Activated CD8-positive, alpha-beta memory T cell treated with anti-CD3 and anti-CD28 coated beads, Interleukin-2, amount 50 U/mL, for 24 hours (primary cell): ENCODE measurements at regions not wholly inside any gene's neighbourhood (a gene's known extent, or its start where the extent isn't known, plus 50 kb on each side); places are given as distances from the start of the nearest gene placed in this dataset.
"Not testable (repeated sequence)": the region's sequence is repeated elsewhere in the genome, so short reads cannot be mapped to it uniquely, and the experiment has no call there.

Source experiments
- DNase-seq: peaks from one replicate; pipeline ENCODE4 v3.0.0-alpha.2; 2020; ENCODE audit errors: extremely low read depth

DNA sequence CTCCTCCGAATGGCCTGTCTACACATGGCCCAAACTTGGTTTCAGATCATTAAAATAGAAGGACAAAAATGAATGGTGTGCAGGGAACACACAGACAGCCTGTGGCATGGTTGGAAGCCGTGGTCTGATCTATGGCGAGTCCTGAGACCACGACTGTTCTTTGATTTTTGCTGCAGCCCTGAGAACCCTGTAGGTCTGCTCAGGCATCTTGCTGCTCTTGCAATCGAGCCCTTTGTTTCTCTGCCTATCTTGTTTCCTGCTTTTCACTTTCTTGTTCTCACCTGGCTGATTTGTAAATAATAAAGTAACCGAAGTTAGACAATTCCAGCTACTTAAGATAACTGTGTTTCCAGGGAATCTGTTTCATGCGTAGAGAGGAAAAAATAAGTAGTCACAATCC, 54.1 kb upstream of the NBPF9 start:
- DNase-seq: not testable (repeated sequence)

DNA sequence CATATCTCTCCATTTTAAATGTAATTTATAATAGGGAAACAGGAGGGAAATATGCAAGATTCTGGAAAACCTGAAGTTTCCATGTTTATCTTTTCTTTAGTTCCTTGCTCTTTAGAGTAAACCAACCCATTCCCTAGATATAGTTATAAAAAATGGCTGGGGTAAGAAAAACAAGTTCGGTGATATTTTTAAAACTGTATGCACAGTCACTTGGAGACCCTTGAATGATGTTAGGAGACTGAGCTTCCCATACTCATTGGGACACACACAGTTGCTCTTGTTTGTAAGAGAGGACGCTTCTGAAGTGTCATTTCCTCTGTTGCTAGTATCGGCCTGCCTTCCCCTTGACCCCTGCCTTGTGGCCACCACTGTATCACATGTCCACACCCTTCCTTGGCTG, 55.0 kb upstream of the NBPF9 start:
- DNase-seq: not testable (repeated sequence)

DNA sequence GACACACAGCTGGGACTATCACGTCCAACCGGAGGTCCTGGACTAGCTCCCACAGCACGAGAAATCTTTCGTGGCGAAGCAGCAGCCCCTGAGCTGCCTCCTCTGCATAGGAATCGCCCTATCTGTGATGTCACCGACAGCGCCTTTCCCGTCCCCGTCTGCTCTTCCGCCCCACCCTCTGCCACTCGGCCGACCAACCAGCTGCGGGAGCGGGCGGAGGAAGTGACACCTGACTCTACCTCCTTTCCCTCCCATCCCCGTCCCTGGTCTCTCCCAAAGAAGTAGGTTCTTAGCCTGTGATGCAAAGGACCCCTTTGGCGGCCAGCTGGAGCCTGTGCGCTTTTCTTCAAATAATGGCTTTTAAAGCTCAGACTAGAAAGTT, 59.7 kb upstream of the NBPF9 start:
- DNase-seq: not testable (repeated sequence)

DNA sequence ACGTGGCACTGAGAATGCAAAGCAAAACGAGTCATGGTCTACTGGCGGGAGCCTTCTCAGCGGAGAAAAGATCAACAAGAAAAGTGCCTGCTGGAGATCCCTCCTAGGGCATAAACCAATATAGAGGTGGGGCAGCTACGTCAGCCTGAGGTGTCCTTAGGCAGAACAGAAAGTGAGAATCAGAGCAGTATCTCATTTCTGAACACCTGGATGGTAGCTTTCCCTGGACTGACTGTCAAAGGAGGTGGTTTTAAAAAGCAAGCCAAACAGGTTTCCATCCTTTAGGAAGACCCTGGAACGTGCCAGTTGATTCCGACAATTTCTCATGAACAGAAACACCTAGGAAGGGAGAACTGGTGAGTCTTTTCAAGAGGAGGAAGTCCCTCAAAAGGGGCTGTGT, 71.4 kb upstream of the NBPF9 start:
- DNase-seq: not testable (repeated sequence)

DNA sequence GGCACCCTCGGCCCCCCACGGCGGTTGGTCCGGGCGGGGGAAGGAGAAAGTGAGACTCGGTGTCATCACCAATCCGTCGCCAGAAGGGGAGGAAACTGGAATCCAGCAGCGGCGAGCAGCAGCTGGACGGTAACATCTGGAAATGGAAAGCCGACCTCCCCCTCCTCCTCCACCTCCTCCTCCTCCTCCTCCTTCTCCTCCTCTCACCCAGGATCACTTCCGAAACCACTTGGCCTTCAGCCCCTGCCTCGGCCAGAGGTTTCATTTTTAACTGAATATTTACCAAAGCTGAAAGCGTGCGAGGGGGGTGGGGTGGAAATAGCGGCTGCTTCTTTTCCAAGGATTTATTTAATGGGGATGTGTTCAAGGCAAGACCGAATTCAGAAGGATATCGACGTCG, 72.5 kb upstream of the NBPF9 start:
- not testable (repeated sequence) for DNase-seq

DNA sequence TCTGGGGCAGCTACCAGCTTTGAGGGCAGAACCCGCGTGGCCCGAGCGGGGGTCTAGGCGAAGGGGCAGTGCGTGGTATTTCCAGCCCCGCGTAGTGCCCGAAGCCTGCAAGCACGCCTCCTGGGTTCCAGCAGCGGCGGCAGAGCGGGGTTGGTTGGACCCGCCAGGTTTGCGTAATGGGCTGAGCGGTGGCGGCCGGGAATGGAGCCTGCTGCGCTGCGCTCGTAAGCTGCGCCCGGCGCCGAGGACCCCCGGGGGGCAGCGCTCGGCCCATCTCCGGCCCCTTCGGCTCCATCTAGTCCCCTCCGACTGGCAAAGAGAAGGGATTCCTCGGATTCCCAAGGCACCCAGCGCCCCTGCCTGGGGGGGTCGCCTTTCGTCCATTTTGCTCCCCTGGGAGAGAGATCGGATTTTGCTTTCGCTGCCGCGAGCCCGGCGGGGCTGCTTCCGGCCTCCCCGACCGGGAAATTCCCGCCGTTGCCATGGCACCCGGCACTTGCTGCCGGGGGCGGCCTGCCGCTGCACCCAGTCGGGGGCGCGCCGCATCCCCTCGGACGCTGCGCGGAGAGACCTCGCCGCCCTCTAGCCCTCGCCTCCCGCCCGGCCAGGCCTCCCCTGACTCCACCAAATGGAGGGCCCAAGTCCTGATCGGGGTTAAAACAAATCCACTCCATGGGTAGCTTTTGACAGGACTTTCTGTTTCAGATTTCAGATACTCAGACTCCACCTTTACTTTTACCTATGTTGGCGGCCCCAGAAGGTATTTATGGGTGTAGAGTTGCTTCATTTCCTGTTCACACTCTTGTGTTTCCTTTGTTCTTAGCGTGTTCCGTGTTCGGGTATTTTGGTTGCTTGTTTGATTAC, 73.3 kb upstream of the NBPF9 start:
- peak; percentile 12 for DNase-seq

DNA sequence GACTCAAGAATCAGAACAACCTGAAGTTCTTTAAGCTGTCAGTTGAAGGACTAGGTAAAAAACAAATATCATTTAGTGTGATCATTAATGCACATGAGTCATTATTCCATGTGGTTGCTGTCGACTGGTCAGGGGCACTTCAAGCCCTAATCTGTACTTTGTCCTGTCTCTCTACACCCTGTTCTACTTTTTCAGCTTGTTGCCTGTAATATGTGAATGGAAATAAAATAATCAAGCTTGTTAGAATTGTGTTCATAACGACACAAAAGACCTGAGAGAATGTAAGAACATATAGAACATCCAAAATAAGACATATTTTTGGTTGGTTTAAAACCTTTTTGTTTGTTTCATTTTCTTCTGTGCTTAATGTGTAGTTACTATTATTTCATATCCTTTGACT, 87.4 kb upstream of the NBPF9 start:
- not testable (repeated sequence) for DNase-seq

DNA sequence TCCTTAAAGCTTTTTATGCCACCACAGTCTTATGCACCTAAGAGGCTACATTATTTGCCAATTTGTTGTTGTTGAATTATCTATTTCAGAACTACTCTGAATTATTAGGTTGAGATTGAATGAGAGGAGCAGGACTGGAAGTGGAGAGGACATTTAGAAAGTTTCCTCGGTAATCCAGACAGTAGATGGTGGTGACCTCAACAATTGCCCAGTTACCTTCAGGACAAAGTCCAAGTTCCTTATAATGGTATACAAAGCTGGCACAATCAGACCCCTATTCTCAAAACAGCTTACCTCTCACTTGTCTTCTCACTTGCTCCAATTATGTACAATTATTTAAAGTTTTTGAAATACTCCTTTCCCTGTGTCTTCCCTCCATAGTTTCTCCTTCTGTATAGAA, 93.3 kb upstream of the NBPF9 start:
- DNase-seq: not testable (repeated sequence)

DNA sequence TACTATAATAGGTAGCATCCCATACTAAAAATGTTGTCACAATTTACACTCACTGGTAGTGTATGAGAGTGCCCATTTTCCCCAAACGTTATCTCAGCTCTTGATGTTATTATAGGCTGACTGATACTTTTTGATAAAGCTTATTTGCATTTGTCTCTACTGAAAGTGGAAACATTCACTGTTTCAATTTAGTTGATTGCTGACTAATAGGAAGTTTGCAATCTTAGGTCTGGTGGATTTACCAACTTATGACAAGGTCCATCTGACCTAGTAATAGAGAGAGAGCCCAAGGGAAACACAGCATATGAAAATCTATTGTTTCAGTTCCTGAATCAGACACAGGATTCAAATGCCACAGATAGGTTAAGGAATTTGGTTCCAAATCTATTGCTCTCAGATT, 97.2 kb upstream of the NBPF9 start:
- not testable (repeated sequence) for DNase-seq

DNA sequence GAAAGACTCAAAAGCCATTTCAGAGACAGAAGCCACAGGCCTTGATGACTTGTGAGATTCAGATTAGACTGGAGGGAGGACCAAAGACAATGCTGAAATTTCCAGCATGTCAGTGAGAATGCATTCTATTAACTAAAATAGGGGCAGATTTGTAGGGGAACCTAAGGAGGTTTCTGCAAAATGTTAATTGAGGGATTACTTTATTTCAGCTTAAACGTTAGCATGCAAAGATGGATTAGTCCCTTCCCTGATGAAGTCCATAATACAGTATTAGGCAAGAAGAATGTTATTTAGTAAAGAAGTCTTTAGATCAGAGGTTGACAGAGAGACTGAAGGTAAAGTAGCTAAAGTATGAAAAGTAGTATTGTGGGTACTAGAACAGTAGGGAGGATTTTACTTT, 98.9 kb upstream of the NBPF9 start:
- DNase-seq: not testable (repeated sequence)

DNA sequence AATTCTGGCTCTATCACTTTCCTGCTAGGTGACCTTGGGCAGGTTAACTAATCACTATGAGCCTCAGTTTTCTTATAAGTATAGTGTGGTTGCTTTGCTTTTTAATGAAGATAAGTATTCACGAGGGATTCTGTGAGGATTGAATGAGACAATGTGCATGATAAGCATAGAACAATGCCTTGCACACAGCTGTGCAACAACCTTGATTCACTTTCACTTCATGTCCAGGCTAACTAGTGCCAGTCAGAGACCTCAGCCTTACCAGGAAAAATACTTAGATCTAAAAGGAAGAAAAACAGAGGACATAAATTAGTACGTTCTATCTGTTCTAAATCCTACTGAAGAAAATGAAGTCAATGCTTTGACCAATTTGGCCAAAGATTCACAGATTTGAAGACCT, 101.0 kb upstream of the NBPF9 start:
- not testable (repeated sequence) for DNase-seq

DNA sequence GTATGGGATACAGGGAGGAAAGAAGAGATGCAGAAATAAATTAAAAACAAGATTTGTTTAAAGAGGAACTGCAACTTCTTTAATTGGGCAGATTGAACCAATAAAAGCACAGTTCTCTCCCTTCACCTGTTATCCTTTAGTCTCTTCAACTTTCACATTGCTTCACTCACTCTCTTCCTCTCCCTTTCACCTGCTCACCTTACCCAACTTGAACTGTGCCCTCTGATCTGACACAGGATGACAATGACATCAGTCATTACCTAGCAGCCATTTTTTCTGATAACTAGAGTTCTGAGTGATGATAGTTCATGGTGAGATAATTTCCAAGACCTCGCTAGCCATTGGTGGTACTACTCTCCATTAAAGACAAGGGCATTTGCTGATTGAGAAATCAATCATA, 105.5 kb upstream of the NBPF9 start:
- not testable (repeated sequence) for DNase-seq

DNA sequence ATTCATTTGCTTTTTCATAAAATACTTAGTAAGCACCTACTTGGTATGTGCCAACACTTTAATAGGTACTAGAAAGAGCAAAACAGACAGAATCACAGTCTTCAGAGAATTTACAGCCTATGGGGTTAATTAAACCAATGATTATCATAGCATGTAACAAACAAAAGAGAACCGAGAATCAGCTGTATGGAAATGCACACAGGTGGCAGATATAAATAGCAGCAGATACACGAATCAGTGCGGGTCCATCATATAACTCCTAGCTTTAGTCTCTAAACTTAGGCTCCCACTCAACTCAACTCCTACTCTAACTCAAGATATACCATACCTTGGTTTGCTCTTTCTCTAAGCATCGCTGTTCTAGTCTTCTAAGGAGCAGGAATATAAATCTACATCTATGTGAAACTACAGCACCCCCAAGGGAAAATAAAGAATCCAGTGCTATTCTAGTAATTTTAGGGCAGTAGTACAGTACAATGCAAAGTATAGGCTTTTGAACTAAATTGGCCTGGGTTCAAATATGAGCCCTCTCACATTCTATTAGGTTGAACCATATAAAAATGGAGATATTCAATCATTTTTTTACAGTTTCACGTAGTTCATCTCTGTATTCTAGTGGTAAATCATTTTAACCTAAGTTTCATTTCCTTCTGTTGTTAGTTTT, 108.5 kb upstream of the NBPF9 start:
- not testable (repeated sequence) for DNase-seq

DNA sequence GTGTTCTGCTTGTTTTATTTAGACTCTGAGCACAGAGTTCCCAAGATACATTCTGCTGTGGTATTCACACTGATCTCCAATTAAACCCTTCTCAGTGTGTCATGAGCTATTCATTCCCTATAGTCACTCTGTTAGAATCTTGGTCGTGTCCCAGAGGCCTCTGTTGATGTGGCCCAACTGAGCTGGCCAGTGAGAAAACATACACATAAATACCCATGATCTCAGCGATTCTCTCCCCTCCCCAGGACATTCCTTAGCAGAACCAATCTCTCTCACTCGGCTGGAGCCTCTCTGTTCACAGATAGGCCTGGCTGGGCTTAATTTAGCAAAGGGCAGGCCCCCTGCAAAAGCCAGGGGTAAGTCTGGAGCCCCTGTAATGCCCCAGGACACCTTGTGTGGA, 109.6 kb upstream of the NBPF9 start:
- not testable (repeated sequence) for DNase-seq

DNA sequence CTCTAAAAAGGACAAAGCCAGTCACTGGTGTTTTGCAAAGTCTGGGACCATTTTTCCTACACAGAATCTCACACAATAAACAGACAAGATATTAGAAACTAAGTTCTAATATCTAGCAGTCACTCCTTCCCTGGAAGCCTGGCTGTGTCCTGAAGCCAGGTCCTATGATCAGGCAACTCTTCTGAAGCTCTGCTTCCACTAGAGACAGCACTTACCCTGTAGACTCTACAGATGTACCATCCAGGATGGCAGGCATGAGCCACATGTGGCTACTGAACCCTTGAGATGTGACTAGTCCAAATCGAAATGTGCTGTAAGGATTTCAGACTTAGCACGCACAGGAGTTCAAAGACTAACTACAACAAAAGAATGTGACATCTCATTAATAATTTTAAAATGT, 110.3 kb upstream of the NBPF9 start:
- not testable (repeated sequence) for DNase-seq

DNA sequence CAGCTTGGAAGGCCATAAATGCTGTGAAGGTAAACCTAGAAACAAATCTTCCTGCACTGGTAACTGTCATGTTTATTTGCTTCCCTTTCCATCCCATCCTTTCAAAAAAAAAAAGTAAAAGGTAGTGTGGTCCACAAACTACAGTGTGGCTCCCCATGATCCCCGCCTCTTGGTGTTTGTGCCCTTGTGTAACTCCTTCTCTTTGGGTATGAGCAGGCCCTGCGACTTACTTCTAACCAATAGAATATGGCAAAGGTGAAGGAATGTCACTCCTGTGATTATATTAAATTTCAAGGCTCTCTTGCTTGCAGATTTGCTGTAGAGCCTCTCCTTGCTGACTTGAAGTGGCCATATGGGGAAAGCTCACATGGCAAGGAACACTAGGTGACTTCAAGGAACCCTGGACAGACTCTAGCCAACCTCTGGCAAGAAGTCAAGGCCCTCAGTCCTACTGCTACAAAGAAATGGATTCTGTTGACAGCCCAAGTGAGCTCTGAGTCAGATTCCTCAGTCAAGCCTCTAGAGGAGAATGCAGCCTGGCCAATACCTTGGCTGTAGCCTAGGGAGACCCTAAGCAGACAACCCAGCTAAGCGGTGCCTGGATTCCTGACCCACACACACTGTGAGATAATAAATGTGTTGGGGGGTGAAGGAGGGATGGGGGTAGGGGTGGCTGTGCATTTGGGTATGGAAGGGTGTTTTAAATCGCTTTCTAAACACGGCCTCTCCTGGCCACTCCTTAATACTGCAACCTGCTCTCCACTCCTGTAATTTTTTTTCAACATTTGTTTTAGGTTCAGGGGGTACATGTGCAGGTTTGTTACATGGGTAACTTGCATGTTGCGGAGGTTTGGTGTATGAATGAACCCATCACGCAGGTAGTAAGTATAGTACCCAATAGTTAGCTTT, 115.0 kb upstream of the NBPF9 start:
- not testable (repeated sequence) for DNase-seq

DNA sequence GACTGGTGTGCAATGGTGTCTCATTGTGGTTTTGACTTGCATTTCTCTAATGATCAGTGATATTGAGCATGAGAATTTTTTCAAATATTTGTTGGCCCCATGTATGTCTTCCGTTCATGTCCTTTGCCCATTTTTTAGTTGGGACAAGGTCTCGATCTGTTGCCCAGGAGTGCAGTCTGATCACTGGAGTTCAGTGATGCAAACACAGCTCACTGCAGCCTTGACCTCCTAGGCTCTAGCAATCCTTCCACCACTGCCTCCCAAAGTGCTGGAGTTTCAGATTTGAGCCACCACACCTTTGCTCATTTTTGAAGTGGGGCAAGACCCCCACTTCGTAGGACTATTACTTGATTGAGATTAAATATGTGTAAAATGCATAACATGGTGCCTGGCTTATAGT, 116.2 kb upstream of the NBPF9 start:
- not testable (repeated sequence) for DNase-seq

DNA sequence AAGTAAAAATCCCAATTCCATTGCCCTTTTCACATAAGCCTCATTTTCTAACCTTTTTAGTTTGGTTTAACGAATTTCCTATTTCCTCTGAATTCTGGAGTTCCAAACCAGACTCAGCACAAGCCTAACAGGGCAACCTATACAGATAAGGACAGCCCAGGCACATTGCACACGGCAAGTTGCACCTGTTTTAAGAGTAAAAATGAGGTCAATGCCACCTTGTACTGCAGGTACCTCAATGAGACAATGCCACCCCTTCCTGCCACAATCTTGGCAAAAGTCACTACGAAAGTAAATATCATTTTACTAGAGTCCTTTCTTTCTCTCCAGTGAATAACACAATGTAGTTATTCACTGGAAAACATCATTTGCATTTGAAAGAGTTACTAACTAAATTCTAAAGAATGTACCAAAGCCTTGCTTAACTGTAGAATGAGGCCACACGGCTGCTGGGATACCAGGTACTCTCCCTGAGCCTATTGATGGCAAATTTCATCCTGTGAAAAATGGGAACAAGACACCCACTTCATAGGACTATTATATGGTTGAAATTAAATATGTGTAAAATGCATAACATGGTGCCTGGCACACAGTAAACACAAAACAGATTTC, 117.2 kb upstream of the NBPF9 start:
- DNase-seq: not testable (repeated sequence)

DNA sequence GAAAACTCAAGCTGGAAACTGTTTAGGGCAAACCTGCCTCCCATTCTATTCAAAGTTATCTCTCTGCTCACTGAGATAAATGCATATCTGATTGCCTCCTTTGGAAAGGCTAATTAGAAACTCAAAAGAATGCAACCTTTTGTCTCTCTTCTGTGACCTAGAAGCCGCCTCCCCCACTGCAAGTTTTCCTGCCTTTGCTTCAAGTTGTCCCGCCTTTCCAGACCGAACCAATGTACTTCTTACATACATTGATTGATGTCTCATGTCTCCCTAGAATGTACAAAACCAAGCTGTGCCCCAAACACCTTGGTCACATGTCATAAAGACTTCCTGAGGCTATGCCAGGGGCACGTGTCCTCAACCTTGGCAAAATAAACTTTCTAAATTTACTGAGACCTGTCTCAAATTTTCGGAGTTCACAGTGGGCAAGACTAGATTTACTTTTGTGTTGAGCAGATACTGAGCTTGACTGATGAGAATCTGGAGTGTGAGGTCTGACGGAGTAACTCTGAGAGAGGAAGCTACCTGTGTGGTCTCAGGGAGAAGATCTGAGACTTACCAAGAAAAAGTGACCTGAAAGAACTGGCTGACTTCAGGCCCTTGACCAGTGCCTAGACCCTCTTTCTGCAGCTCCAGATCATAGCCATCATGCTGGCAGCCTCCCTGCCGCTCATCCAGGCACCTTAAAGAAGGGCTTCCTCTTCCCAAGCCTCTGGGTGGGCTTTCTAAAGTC, 124.7 kb upstream of the NBPF9 start:
- DNase-seq: not testable (repeated sequence)

DNA sequence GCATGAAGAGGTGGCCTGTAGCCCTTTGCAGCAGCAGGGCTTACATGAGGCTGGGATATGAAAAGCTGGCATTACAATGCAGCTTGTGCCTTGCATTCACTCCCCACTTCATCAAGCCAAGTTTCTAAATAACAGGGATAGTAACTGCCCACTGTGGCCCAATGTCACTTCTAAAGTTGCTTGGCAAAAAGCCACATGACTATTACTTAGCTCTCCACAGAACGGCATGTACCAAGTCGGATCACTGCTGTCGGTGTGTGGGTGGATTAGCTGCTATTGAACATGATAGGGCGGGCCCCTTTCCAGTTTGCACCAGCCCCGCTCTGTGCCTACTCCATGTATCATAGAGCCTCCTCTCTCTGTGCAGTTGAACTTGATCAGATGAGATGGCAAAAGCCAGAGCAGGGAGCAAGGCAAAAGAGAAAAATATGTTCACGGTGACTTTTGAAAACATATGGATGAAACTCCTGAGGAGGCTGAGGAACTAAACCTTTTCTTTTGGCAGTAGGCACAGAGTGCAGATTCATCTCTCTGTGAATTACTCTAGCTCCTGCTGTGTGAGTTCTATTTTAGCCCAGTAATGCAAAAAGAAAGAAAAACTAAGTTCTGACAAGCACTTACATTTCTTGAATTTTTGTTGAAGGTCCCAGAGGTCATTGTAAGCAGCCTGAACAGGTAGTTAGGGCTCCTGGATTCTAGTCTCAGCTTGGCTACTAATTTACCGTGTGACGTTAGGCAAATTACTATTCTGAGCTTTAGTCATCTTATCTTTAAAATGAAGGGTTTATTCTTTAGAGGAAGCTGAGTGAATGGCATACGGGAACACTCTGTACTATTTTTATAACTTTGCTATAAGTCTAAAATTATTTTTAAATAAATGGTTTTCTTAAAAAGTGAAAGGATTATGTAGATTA, 125.6 kb upstream of the NBPF9 start:
- not testable (repeated sequence) for DNase-seq
